ENCODE measurements at regions not wholly inside any gene's neighbourhood (a gene's known extent, or its start where the extent isn't known, plus 50 kb on each side); places are given as distances from the start of the nearest gene placed in this dataset.

- DNase-seq (ENCODE audit: extremely low spot score, insufficient read length, low read depth) (no peak), FAIRE-seq (no peak)
Measured at GRCh38 chr2:66318009-66318561, 116.8 kb upstream of the MEIS1 start.

- DNase-seq (ENCODE audit: extremely low spot score, insufficient read length, low read depth) (no peak), FAIRE-seq (no peak)
Measured at GRCh38 chr2:66317268-66317890, 117.5 kb upstream of the MEIS1 start.

GRCh38 chr2:66306483-66306882 lies 128.4 kb upstream of the MEIS1 start:
- FAIRE-seq, result no peak

GRCh38 chr2:66305718-66306117 lies 129.2 kb upstream of the MEIS1 start:
- FAIRE-seq, result no peak
- no peak for DNase-seq (ENCODE audit: extremely low spot score, insufficient read length, low read depth)

More at GRCh38 chr2:66306483-66306882, 128.4 kb upstream of the MEIS1 start:
- DNase-seq (ENCODE audit: extremely low spot score, insufficient read length, low read depth), result no peak

GRCh38 chr2:66303471-66303870 lies 131.5 kb upstream of the MEIS1 start:
- DNase-seq (ENCODE audit: extremely low spot score, insufficient read length, low read depth), result no peak
- FAIRE-seq, result no peak

- DNase-seq (ENCODE audit: extremely low spot score, insufficient read length, low read depth), result no peak
- FAIRE-seq, result no peak
Measured at GRCh38 chr2:66301767-66302140, 133.2 kb upstream of the MEIS1 start.

GRCh38 chr2:66301022-66301766 lies 133.7 kb upstream of the MEIS1 start:
- FAIRE-seq, result no peak
- DNase-seq (ENCODE audit: extremely low spot score, insufficient read length, low read depth), result no peak

- FAIRE-seq (no peak), DNase-seq (ENCODE audit: extremely low spot score, insufficient read length, low read depth) (no peak)
Measured at GRCh38 chr2:66283787-66284186, 151.1 kb upstream of the MEIS1 start.

GRCh38 chr2:66281980-66282379 lies 152.9 kb upstream of the MEIS1 start:
- DNase-seq (ENCODE audit: extremely low spot score, insufficient read length, low read depth) (no peak), FAIRE-seq (no peak)

- FAIRE-seq, result no peak
- DNase-seq (ENCODE audit: extremely low spot score, insufficient read length, low read depth), result no peak
Measured at GRCh38 chr2:66279024-66279423, 155.9 kb upstream of the MEIS1 start.

GRCh38 chr2:66275984-66276383 lies 158.9 kb upstream of the MEIS1 start:
- FAIRE-seq, result no peak
- DNase-seq (ENCODE audit: extremely low spot score, insufficient read length, low read depth), result no peak

GRCh38 chr2:66273933-66274490 lies 160.9 kb upstream of the MEIS1 start:
- FAIRE-seq (no peak), DNase-seq (ENCODE audit: extremely low spot score, insufficient read length, low read depth) (no peak)

- DNase-seq (ENCODE audit: extremely low spot score, insufficient read length, low read depth) (no peak), FAIRE-seq (no peak)
Measured at GRCh38 chr2:66272751-66273150, 162.2 kb upstream of the MEIS1 start.

- no peak for DNase-seq (ENCODE audit: extremely low spot score, insufficient read length, low read depth)
- FAIRE-seq, result no peak
Measured at GRCh38 chr2:66271777-66272176, 163.1 kb upstream of the MEIS1 start.

GRCh38 chr2:66270247-66270646 lies 164.7 kb upstream of the MEIS1 start:
- DNase-seq (ENCODE audit: extremely low spot score, insufficient read length, low read depth) (no peak), FAIRE-seq (no peak)

GRCh38 chr2:66269166-66269565 lies 165.8 kb upstream of the MEIS1 start:
- DNase-seq (ENCODE audit: extremely low spot score, insufficient read length, low read depth) (no peak), FAIRE-seq (no peak)

GRCh38 chr2:66268756-66269155 lies 166.2 kb upstream of the MEIS1 start:
- DNase-seq (ENCODE audit: extremely low spot score, insufficient read length, low read depth), result no peak
- FAIRE-seq, result no peak

- no peak for FAIRE-seq
- no peak for DNase-seq (ENCODE audit: extremely low spot score, insufficient read length, low read depth)
Measured at GRCh38 chr2:66264354-66264753, 170.6 kb upstream of the MEIS1 start.

- no peak for FAIRE-seq
- DNase-seq (ENCODE audit: extremely low spot score, insufficient read length, low read depth), result no peak
Measured at GRCh38 chr2:66255867-66256266, 179.1 kb upstream of the MEIS1 start.

GRCh38 chr2:66255136-66255535 lies 179.8 kb upstream of the MEIS1 start:
- FAIRE-seq (no peak), DNase-seq (ENCODE audit: extremely low spot score, insufficient read length, low read depth) (no peak)

GRCh38 chr2:66253066-66253465 lies 181.9 kb upstream of the MEIS1 start:
- DNase-seq (ENCODE audit: extremely low spot score, insufficient read length, low read depth) (no peak), FAIRE-seq (no peak)

All from GM18507 (cell line).